ENCODE measurements at regions not wholly inside any gene's neighbourhood (a gene's known extent, or its start where the extent isn't known, plus 50 kb on each side); places are given as distances from the start of the nearest gene placed in this dataset.

DNA sequence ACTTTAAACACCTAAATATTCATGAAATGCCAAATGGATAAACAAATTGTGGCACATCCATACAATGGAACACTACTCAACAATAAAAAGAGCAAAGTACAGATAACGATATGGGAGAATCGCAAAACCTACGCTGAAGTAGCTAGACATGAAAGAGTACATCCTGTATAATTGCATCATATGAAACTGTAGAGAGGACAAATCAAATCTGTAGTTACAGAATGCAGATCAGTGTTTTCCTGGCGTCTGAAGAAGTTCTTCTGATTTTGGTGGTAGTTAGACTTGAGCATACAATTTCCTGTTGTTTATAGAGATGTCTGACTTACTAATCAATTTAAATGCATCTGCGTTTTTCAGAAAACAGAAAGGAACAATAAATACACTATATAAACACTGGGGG is 394.4 kb downstream of the SOCS6 start:
- H3K27ac ChIP-seq (ENCODE audit: low read length) = no peak overlapping the region
- H3K4me3 ChIP-seq (ENCODE audit: low read depth in 1 of 2, low read length in 2 of 2) = no peak overlapping the region
- no peak for TF ChIP-seq EZH2 (IDR thresholded peaks at IDR 0.05; ENCODE audit: borderline replicate concordance, low read depth, low read length, severe bottlenecking)
- TF ChIP-seq, protein P1, sequence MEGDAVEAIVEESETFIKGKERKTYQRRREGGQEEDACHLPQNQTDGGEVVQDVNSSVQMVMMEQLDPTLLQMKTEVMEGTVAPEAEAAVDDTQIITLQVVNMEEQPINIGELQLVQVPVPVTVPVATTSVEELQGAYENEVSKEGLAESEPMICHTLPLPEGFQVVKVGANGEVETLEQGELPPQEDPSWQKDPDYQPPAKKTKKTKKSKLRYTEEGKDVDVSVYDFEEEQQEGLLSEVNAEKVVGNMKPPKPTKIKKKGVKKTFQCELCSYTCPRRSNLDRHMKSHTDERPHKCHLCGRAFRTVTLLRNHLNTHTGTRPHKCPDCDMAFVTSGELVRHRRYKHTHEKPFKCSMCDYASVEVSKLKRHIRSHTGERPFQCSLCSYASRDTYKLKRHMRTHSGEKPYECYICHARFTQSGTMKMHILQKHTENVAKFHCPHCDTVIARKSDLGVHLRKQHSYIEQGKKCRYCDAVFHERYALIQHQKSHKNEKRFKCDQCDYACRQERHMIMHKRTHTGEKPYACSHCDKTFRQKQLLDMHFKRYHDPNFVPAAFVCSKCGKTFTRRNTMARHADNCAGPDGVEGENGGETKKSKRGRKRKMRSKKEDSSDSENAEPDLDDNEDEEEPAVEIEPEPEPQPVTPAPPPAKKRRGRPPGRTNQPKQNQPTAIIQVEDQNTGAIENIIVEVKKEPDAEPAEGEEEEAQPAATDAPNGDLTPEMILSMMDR (IDR thresholded peaks at IDR 0.05; ENCODE audit: borderline replicate concordance, extremely low read depth, low read length, poor library complexity, severe bottlenecking) = no peak

DNA sequence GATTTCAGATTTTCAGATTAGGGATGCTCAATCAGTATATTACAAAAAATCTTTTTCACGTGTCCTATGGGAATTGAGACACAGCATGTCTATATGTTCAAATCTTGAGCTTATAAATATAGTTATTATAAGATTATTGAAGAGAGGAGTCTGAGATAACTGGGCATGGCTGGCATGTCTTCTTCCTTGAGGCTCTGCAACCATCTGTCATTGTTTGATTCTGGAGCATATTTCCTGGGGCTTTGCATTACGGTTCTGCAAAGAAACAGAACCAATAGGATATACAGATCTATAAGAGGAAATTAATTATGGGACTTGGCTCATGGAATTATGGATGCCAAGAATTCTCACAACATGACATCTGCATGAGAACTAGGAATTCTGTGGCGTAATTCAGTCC is 386.1 kb downstream of the SOCS6 start:
- Histone ChIP-seq H3K27ac (ENCODE audit: low read length) (no peak overlapping the region), H3K9ac (ENCODE audit: low read depth, low read length) (no peak overlapping the region), H3K4me3 (ENCODE audit: low read depth in 1 of 2, low read length in 2 of 2) (no peak overlapping the region), H4K20me1 (ENCODE audit: insufficient read depth, low read length) (no peaks in the 10 kb centered on the region), H3K79me2 (ENCODE audit: insufficient read depth, low read length) (no peaks in the 10 kb centered on the region), H3K9me3 (ENCODE audit: insufficient read depth, low read length, severe bottlenecking) (peaks cover 4% of the 10 kb centered on the region), H3K36me3 (ENCODE audit: insufficient read depth, low read length) (no peaks in the 10 kb centered on the region), H3K4me1 (ENCODE audit: insufficient read depth, low read length) (peaks cover 13% of the 10 kb centered on the region), H2AFZ (ENCODE audit: low read depth, low read length) (no peak overlapping the region), H3K27me3 (ENCODE audit: insufficient read depth, low read length, poor library complexity) (no peaks in the 10 kb centered on the region), H3K4me2 (ENCODE audit: insufficient read depth, low read length) (no peak overlapping the region)
- TF ChIP-seq, protein P1 (IDR thresholded peaks at IDR 0.05; ENCODE audit: borderline replicate concordance, extremely low read depth, low read length, poor library complexity, severe bottlenecking) = no peak
- no peak for TF ChIP-seq EZH2 (IDR thresholded peaks at IDR 0.05; ENCODE audit: borderline replicate concordance, low read depth, low read length, severe bottlenecking)
- ATAC-seq (ENCODE audit: insufficient read depth, low read depth) = no peak
- DNase-seq = no peak

More for the DNA sequence above, 394.4 kb downstream of the SOCS6 start:
- DNase-seq (no peak), ATAC-seq (ENCODE audit: insufficient read depth, low read depth) (no peak)
- no peaks in the 10 kb centered on the region for H4K20me1 ChIP-seq (ENCODE audit: insufficient read depth, low read length)
- H3K9ac ChIP-seq (ENCODE audit: low read depth, low read length) = no peak overlapping the region
- no peaks in the 10 kb centered on the region for H3K36me3 ChIP-seq (ENCODE audit: insufficient read depth, low read length)
- H3K79me2 ChIP-seq (ENCODE audit: insufficient read depth, low read length) = no peaks in the 10 kb centered on the region
- H3K9me3 ChIP-seq (ENCODE audit: insufficient read depth, low read length, severe bottlenecking) = no peaks in the 10 kb centered on the region
- no peaks in the 10 kb centered on the region for H3K27me3 ChIP-seq (ENCODE audit: insufficient read depth, low read length, poor library complexity)
- H3K4me1 ChIP-seq (ENCODE audit: insufficient read depth, low read length) = no peaks in the 10 kb centered on the region
- H3K4me2 ChIP-seq (ENCODE audit: insufficient read depth, low read length) = no peak overlapping the region
- H2AFZ ChIP-seq (ENCODE audit: low read depth, low read length) = no peak overlapping the region

DNA sequence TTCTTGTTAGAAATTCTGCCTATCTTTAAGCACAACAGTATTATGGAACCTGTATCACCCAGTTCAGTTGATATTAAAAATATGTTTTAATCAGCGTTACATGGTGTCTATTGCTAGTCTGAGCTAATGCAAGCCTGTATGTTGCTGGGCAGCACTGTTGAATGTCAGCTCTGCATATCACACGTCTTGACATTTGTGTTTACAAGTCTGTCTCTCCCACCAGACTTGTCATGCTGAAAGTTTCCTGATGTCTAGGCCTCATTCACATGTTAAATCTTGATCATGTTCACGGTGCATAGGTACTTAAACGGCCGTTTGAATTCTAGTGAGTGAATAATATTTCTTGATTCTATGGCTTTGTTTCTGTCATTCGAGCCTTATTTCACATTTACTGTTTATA is 385.0 kb downstream of the SOCS6 start:
- ATAC-seq (ENCODE audit: insufficient read depth, low read depth) (no peak), DNase-seq (no peak)
- Histone ChIP-seq H2AFZ (ENCODE audit: low read depth, low read length) (no peak overlapping the region), H4K20me1 (ENCODE audit: insufficient read depth, low read length) (no peaks in the 10 kb centered on the region), H3K4me2 (ENCODE audit: insufficient read depth, low read length) (no peak overlapping the region), H3K36me3 (ENCODE audit: insufficient read depth, low read length) (no peaks in the 10 kb centered on the region), H3K9me3 (ENCODE audit: insufficient read depth, low read length, severe bottlenecking) (peaks cover 15% of the 10 kb centered on the region), H3K4me1 (ENCODE audit: insufficient read depth, low read length) (peaks cover 13% of the 10 kb centered on the region), H3K4me3 (ENCODE audit: low read depth in 1 of 2, low read length in 2 of 2) (no peak overlapping the region), H3K9ac (ENCODE audit: low read depth, low read length) (no peak overlapping the region), H3K79me2 (ENCODE audit: insufficient read depth, low read length) (no peaks in the 10 kb centered on the region), H3K27me3 (ENCODE audit: insufficient read depth, low read length, poor library complexity) (no peaks in the 10 kb centered on the region), H3K27ac (ENCODE audit: low read length) (no peak overlapping the region)
- no peak for TF ChIP-seq EZH2 (IDR thresholded peaks at IDR 0.05; ENCODE audit: borderline replicate concordance, low read depth, low read length, severe bottlenecking)
- TF ChIP-seq, protein P1 (IDR thresholded peaks at IDR 0.05; ENCODE audit: borderline replicate concordance, extremely low read depth, low read length, poor library complexity, severe bottlenecking) = no peak

DNA sequence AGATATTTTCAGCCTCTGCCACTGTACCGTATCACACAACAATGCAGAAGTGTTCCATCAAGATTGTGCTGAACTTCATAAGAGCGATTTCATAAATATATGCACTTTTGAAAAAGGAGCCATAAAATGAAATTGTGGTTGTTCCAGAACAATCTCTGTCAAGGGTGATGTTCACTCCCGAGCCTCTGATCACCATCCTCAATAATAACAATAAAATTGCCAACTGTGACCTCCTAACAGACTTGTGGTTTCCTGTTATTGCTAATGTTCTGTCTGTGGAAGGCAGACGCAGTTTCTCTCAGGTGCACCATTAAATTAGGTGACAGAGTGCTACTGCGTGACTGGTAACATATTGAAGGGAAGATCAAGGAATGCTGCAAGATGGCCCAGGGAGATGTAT is 383.7 kb downstream of the SOCS6 start:
- Histone ChIP-seq H3K9me3 (ENCODE audit: insufficient read depth, low read length, severe bottlenecking) (peaks cover 17% of the 10 kb centered on the region), H3K36me3 (ENCODE audit: insufficient read depth, low read length) (no peaks in the 10 kb centered on the region), H3K4me3 (ENCODE audit: low read depth in 1 of 2, low read length in 2 of 2) (no peak overlapping the region), H4K20me1 (ENCODE audit: insufficient read depth, low read length) (no peaks in the 10 kb centered on the region), H3K27ac (ENCODE audit: low read length) (no peak overlapping the region), H2AFZ (ENCODE audit: low read depth, low read length) (no peak overlapping the region), H3K79me2 (ENCODE audit: insufficient read depth, low read length) (no peaks in the 10 kb centered on the region), H3K27me3 (ENCODE audit: insufficient read depth, low read length, poor library complexity) (no peaks in the 10 kb centered on the region), H3K4me1 (ENCODE audit: insufficient read depth, low read length) (peaks cover 13% of the 10 kb centered on the region), H3K4me2 (ENCODE audit: insufficient read depth, low read length) (no peak overlapping the region), H3K9ac (ENCODE audit: low read depth, low read length) (no peak overlapping the region)
- DNase-seq (peak; percentile 16), ATAC-seq (ENCODE audit: insufficient read depth, low read depth) (peak; percentile 73)
- TF ChIP-seq EZH2 (IDR thresholded peaks at IDR 0.05; ENCODE audit: borderline replicate concordance, low read depth, low read length, severe bottlenecking) = no peak
- TF ChIP-seq, protein P1 (IDR thresholded peaks at IDR 0.05; ENCODE audit: borderline replicate concordance, extremely low read depth, low read length, poor library complexity, severe bottlenecking) = no peak
